GF-D8 (cell line): ENCODE measurements at regions not wholly inside any gene's neighbourhood (a gene's known extent, or its start where the extent isn't known, plus 50 kb on each side); places are given as distances from the start of the nearest gene placed in this dataset.
"Not testable (repeated sequence)": the region's sequence is repeated elsewhere in the genome, so short reads cannot be mapped to it uniquely, and the experiment has no call there.

Experiments
- DNase-seq: peaks from one replicate; lab custom pipeline; 2025; lab: John Stamatoyannopoulos, UW

DNA sequence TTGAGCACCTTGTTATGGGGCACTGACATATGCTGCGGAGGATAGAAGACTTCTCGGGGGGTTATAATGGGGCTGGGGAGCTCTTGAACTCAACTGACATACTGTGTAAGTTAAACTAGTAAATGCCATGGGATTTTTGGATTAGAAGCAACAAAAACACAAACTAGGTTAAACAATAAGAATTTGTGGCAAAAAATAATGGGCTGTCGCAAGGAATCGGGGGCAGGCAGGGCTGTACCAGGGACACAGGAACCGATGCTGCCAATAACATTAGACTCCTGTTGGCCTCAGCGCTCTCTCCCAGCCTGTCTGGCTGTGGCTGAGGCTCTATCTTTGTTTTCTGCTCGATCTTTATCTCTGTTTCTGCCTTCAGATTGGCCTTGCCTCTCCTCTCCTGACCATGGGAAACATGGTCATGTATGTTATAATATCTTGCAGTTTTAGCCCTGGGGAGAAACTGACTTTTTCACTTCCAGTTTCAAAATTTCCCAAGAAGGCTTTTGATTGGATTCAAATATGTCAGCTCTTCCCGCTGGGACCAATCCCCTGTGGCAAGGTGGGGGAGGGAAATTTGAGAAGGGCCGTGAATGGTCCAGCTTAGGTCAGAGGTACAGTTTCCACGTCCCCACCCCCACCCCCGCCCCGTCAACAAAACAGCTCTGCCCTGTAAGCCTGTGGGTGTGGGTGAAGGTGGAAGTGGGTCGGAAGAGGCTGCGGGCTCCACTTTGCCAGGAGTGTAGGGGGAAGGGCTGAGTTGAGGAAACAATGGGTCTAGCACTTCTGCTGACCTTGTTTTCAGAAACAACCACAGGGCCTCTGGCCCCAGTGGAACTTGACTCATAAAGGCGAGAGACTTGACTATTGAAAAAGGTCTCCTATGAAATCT is 161.1 kb upstream of the TBL1XR1 start:
- DNase-seq: peak; percentile 86

DNA sequence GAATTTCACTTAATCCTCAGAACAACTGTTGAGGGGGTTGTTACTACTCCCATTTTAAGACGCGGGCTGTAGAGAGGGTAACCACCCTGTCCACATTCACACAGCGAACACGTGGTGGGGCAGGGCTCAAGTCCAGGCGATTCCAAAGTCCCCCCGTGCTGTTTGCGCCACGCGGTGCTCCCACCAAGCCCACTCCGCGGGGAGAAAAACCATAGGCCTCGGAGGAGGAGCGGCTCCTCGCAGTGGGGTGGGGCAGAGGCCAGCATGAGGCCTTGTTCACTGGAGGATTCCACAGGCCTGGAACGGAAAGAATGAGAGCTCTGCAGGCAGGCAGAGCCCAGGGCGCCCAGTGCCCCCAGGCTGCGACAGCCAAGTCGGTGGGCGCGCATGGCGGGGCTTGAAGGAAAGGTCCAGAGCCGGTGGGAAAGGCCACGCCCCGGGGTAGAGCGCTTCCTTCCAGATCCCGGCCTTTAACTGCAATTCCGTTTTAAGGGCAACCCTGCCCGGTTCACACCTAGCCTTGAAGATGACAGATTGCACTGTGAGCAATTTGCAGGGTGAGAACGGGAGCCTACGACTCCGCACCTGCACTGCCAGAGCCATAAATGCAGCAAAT is 161.8 kb upstream of the TBL1XR1 start:
- peak; percentile 36 for DNase-seq

GRCh38 chr3:177359593-177360357 is 162.5 kb upstream of the TBL1XR1 start:
- peak; percentile 89 for DNase-seq

DNA sequence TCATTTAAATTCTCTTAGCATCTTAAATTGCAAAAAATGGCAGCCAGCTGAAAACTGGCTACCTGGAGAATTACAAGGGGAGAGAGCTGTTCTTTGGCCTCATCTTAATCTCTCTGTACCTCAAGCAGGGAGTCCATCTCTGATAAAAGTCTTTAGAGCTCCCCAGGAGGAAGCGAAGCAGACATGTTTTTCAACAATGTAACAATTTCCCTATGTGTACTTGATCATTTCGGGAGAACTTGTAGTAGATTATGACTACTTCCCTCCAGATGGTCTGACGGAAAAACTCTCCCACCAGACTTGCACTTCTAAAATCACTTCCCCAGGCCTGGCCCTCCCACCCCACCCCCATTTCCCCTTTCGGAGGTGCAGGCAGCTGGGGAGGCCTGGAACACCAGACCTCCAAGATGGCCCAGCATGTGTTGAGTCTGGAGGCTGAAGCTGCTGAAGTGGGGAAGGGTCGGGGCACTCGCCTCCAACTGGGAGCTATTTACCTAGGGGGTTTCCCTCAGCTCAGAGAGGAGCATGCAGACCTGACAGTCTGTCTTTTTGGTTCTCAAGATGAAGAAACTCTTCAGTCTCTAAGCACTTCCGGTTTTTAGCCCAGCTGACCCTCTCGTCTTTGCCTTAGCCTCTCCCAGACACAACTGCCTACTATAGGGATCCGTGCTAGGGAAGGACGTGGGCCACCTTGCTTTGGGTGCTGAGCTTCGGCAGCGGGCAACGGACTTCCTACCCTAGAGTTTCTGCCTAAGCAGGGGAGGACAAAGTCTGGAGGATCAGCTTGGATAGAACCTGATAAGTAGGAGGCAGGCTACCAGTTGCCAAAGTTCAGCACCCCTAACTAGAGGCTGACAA is 164.0 kb upstream of the TBL1XR1 start:
- peak; percentile 35 for DNase-seq

GRCh38 chr3:177362626-177363025 is 165.3 kb upstream of the TBL1XR1 start:
- DNase-seq: no peak

- no peak for DNase-seq
Observed at GRCh38 chr3:177364236-177364635, 167.0 kb upstream of the TBL1XR1 start.

DNA sequence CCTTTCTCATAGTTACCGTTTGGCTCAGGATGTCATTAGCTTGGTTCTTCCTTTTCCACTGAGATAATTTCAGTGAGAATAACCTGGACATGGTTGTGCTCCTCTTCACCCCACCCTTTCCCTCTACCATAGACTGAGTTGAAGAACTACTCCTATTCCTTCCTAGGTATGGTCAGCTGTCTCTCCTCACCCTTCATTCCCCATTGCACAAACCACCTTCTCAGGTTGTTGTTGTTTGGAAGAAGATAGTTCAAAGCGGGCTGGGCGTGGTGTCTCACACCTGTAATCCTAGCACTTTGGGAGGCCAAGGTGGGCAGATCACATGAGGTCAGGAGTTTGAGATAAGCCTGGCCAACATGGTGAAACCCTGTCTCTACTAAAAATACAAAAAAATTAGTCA is 168.0 kb upstream of the TBL1XR1 start:
- DNase-seq: not testable (repeated sequence)

DNA sequence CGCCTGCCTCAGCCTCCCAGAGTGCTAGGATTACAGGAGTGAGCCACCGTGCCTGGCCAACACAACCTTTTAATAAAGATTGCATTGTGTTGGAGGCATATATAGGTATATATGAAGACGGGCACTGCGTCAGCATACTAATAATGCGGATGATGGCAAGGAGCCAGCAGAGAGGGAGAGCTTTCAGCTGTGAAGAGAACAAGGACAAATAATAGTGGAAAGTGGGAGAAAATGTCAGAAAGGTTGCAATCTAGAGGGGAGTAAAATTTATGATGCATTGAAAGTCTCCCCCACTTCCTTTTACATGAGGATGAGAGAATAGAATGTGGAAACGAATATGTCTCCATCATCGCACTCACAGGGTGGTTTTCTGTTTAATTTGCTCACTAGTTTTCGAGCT is 170.5 kb upstream of the TBL1XR1 start:
- DNase-seq: no peak

DNA sequence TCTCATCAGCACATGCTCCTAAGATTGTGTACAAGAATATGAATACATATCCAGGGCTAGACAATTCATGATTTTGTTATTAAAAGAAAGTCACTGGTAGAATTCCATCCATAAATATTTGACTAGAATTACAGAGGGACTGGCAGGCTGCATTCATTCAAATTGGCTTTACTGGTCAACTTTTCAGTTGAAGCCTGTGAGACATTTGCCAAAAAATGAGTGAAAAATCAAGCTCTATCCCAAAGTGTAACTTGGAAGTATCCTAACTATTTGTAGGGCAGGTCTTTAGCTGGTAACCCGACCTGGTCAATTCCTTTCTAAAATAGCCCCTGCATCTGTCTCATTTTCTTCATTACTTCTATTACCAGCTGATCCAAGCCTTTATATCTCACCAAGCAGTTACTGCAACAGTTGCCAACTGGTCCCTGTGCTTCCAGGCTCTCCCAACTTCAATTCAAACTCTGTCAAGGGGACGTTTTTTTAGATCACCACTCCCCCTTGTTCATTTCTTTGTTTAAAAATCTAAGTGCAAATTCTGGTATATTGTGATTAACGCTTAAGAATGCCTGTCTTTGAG is 173.1 kb upstream of the TBL1XR1 start:
- no peak for DNase-seq

GRCh38 chr3:177371146-177371545 is 173.9 kb upstream of the TBL1XR1 start:
- DNase-seq: no peak

DNA sequence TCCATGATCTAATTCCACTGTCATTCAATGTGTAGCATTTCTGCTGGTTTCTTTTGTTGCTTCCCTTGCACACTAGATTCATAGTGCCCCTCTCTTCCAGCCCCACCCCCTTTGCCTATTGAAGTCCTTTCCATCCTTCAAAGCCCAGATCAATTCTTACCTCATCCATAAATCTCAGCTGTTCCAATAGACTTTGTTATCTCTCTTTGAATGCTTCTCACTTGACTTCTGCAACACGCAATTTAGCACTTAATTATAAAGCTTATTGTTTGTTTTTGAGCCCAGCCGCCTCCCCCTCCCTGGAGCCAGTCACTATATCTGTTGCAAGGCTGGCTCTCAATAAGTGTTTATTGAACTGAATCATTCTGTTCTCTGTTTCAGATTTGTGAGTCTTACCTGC is 174.6 kb upstream of the TBL1XR1 start:
- DNase-seq: no peak

GRCh38 chr3:177374323-177374722 is 177.0 kb upstream of the TBL1XR1 start:
- DNase-seq: no peak

- DNase-seq: no peak
Observed at GRCh38 chr3:177375316-177375715, 178.0 kb upstream of the TBL1XR1 start.

GRCh38 chr3:177377166-177377565 is 179.9 kb upstream of the TBL1XR1 start:
- no peak for DNase-seq

DNA sequence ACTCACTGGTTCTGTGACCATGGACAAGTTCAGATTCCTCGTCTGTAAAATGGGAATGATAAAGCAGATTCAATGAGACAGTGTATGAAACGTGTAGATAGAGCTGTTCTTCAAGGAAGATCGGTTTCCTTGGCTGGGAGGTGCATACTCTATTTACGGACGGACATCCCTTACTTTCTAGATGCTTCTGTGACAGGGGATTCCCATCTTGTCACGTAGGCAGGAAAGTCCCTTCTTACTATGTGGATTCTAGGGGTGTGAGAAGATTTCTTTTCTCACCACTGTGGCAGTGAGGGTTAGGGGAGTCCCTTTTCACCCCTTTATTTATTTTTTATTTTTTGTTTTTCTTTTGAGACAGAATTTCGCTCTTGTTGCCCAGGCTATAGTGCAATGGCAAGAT is 180.9 kb upstream of the TBL1XR1 start:
- DNase-seq: no peak

GRCh38 chr3:177379045-177379444 is 181.8 kb upstream of the TBL1XR1 start:
- DNase-seq: no peak

DNA sequence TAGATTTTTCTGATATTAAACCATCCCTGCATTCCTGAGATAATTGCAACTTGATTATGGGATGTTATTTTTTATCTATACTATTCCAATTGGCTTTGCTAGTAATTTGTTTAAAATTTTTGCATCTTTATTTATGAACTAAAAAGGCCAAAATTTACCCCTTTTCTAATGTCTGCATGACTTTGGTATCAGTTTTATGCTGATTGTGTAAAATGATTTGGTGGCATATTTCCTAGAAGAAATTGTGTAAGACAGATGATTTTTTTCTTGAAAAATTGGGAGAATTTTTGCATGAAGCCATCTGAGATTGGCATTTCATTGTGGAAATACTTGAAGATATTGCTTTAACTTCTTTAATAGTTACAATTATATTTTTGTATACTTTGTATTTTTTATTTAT is 183.8 kb upstream of the TBL1XR1 start:
- no peak for DNase-seq

- no peak for DNase-seq
Observed at GRCh38 chr3:177382944-177383343, 185.7 kb upstream of the TBL1XR1 start.

DNA sequence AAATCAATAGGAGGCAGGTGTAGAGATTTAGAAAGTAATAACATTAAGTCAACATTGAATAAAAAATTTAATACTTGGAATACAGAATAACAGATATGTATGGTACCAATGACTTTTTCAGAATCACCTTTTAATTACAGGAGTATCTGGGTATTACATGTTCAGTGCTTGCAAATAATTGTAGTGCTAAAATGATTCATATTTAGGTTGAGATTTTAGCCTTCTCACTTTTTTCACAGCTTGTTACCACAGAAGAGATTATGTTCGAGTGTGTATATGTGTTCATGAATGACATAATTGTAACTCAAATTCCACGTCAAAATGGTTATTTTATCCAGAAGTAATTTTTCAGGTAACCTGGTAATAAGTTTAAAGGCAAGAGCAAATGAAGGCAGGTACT is 187.9 kb upstream of the TBL1XR1 start:
- DNase-seq: no peak

GRCh38 chr3:177385831-177386301 is 188.6 kb upstream of the TBL1XR1 start:
- no peak for DNase-seq

DNA sequence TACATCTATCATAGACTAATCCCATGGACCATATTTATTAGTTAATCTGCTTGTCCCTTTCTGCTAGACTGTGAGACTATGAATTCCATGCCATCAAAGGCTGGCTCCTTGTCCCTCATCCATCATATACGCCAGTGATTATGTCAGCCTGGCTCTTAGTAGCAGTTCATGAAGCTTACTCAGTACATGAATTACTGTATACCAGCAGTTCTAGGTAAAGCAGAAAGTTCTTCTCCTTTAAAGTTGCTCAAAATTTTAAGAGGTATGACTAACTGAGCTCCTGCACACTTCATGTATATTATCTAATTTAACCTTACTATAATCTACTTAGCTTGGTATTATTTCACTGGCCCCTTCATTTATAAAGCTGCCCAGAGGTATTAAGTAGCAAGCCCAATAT is 190.9 kb upstream of the TBL1XR1 start:
- DNase-seq: no peak
